ENCODE measurements at regions not wholly inside any gene's neighbourhood (a gene's known extent, or its start where the extent isn't known, plus 50 kb on each side); places are given as distances from the start of the nearest gene placed in this dataset.

GRCh38 chr7:24419511-24419910, 135.5 kb downstream of the NPY start:
- Histone ChIP-seq H4K20me1 (ENCODE audit: insufficient read depth, low read length) (no peaks in the 10 kb centered on the region), H3K4me1 (ENCODE audit: low read length) (no peaks in the 10 kb centered on the region), H3K4me3 (ENCODE audit: low read length) (no peak overlapping the region), H3K27me3 (ENCODE audit: low read depth, low read length) (no peaks in the 10 kb centered on the region), H3K36me3 (replicated peaks; ENCODE audit: low read depth, low read length) (no peaks in the 10 kb centered on the region), H3K9me3 (ENCODE audit: insufficient read depth, low read length) (no peaks in the 10 kb centered on the region), H3K4me2 (ENCODE audit: low read length) (no peak overlapping the region), H3K9ac (ENCODE audit: low read length) (no peak overlapping the region), H3K27ac (ENCODE audit: low read length) (no peak overlapping the region), H3K79me2 (ENCODE audit: low read length) (no peaks in the 10 kb centered on the region), H2AFZ (ENCODE audit: low read depth, low read length) (no peak overlapping the region)
- TF ChIP-seq EZH2phosphoT487 (IDR thresholded peaks at IDR 0.05; ENCODE audit: low read depth) (no peak), CTCF (IDR thresholded peaks at IDR 0.05; ENCODE audit: low read depth, low read length) (no peak)

DNA sequence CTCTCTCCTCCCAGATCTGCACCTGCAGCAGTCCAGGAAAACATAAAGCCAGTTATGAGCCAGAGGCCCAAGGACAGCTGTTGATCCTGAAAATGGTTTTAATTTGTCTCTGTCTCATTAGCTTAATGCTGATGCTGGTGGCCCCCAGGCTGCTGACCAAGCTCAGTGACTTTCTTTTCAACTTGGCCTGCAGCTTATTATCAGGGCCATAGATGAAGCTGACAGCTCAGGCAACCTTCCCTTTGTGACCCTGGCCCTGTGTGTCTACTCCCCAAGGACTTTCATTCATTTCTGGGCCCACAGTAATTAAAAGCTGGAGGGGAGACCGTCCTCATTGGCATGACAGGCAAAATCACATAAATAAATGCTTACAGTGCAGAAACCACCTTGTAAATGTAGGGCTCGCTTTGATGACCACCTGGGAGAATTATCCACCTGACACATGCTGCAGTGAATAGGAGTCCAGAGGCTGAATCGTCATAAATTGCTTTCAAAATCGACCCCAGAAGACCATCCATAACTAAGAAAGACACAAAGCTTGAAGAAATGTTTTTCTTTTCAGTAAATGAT, 138.5 kb downstream of the NPY start:
- no peak for TF ChIP-seq EZH2phosphoT487 (IDR thresholded peaks at IDR 0.05; ENCODE audit: low read depth)
- no peak for TF ChIP-seq CTCF (IDR thresholded peaks at IDR 0.05; ENCODE audit: low read depth, low read length)
- no peak overlapping the region for H3K27ac ChIP-seq (ENCODE audit: low read length)
- no peaks in the 10 kb centered on the region for H3K79me2 ChIP-seq (ENCODE audit: low read length)
- H3K27me3 ChIP-seq (ENCODE audit: low read depth, low read length), result no peaks in the 10 kb centered on the region
- H3K4me3 ChIP-seq (ENCODE audit: low read length), result no peak overlapping the region
- no peaks in the 10 kb centered on the region for H4K20me1 ChIP-seq (ENCODE audit: insufficient read depth, low read length)
- no peak overlapping the region for H3K9ac ChIP-seq (ENCODE audit: low read length)
- 0 out of 2 replicates have a peak, but pooled peaks cover 3% of the 10 kb centered on the region for H3K9me3 ChIP-seq (ENCODE audit: insufficient read depth, low read length)
- no peak overlapping the region for H3K4me2 ChIP-seq (ENCODE audit: low read length)
- no peaks in the 10 kb centered on the region for H3K4me1 ChIP-seq (ENCODE audit: low read length)
- no peaks in the 10 kb centered on the region for H3K36me3 ChIP-seq (replicated peaks; ENCODE audit: low read depth, low read length)
- no peak overlapping the region for H2AFZ ChIP-seq (ENCODE audit: low read depth, low read length)

- H3K9me3 ChIP-seq (ENCODE audit: insufficient read depth, low read length), result 0 out of 2 replicates have a peak, but pooled peaks cover 3% of the 10 kb centered on the region
- no peaks in the 10 kb centered on the region for H4K20me1 ChIP-seq (ENCODE audit: insufficient read depth, low read length)
- no peaks in the 10 kb centered on the region for H3K36me3 ChIP-seq (replicated peaks; ENCODE audit: low read depth, low read length)
- no peaks in the 10 kb centered on the region for H3K4me1 ChIP-seq (ENCODE audit: low read length)
- H3K9ac ChIP-seq (ENCODE audit: low read length), result no peak overlapping the region
- TF ChIP-seq EZH2phosphoT487 (IDR thresholded peaks at IDR 0.05; ENCODE audit: low read depth) (no peak), CTCF (IDR thresholded peaks at IDR 0.05; ENCODE audit: low read depth, low read length) (no peak)
- H2AFZ ChIP-seq (ENCODE audit: low read depth, low read length), result no peak overlapping the region
- H3K27me3 ChIP-seq (ENCODE audit: low read depth, low read length), result no peaks in the 10 kb centered on the region
- H3K4me2 ChIP-seq (ENCODE audit: low read length), result no peak overlapping the region
- H3K79me2 ChIP-seq (ENCODE audit: low read length), result no peaks in the 10 kb centered on the region
- no peak overlapping the region for H3K4me3 ChIP-seq (ENCODE audit: low read length)
- H3K27ac ChIP-seq (ENCODE audit: low read length), result no peak overlapping the region
These were observed 141.7 kb downstream of the NPY start for GRCh38 chr7:24425664-24426063.

DNA sequence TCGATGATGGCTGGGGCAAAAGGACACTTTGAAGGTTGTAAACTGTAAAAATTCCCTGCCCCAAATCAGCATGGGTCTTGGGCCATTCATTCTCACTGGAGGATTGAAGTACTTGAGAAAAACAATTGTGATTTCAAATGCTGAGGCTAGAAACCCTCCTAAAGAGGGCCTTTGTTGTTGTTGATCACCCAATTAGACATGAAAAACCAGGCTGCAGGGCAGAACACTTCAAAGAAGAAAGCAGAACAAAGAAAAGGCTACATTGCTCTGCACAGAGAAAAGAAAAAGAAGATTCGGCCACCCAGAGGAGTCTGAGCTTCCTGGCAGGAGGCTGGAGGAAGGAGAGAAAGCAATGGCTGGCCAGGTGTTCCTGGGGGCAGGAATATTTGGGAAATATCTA, 143.1 kb downstream of the NPY start:
- no peaks in the 10 kb centered on the region for H3K27me3 ChIP-seq (ENCODE audit: low read depth, low read length)
- no peaks in the 10 kb centered on the region for H3K36me3 ChIP-seq (replicated peaks; ENCODE audit: low read depth, low read length)
- H3K9ac ChIP-seq (ENCODE audit: low read length), result no peak overlapping the region
- H3K27ac ChIP-seq (ENCODE audit: low read length), result no peak overlapping the region
- TF ChIP-seq CTCF (IDR thresholded peaks at IDR 0.05; ENCODE audit: low read depth, low read length), result no peak
- TF ChIP-seq EZH2phosphoT487 (IDR thresholded peaks at IDR 0.05; ENCODE audit: low read depth), result no peak
- H3K9me3 ChIP-seq (ENCODE audit: insufficient read depth, low read length), result 0 out of 2 replicates have a peak, but pooled peaks cover 3% of the 10 kb centered on the region
- H2AFZ ChIP-seq (ENCODE audit: low read depth, low read length), result no peak overlapping the region
- no peaks in the 10 kb centered on the region for H3K4me1 ChIP-seq (ENCODE audit: low read length)
- no peaks in the 10 kb centered on the region for H3K79me2 ChIP-seq (ENCODE audit: low read length)
- H3K4me3 ChIP-seq (ENCODE audit: low read length), result no peak overlapping the region
- H4K20me1 ChIP-seq (ENCODE audit: insufficient read depth, low read length), result no peaks in the 10 kb centered on the region
- no peak overlapping the region for H3K4me2 ChIP-seq (ENCODE audit: low read length)

Measured in OCI-LY3 (cell line).